ENCODE measurements at regions not wholly inside any gene's neighbourhood (a gene's known extent, or its start where the extent isn't known, plus 50 kb on each side); places are given as distances from the start of the nearest gene placed in this dataset.

DNA sequence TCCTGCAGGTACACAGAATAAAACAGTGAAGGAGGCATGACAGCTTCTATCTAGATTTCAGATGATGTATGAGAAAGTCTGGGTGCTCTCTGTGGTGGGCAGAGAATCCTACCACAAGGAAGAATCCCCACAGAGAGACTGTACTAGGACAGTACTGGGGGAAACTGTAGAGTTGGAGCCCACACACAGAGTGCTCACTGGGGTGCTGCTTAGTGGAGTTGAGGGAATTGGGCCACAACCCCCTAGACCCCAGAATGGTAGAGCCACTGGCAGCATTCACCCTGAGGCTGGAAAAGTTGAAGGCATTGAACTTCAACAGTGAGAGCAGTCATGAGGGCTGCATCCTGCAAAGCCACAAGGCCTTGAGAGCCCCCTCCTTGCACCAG is 62.2 kb upstream of the TNFRSF21 start:
- CTCF ChIA-PET = no interaction called here
- Histone ChIP-seq H3K4me3 (ENCODE audit: low read depth, low read length) (no peak overlapping the region), H3K36me3 (ENCODE audit: control insufficient read depth, insufficient read depth, low read length) (no peaks in the 10 kb centered on the region), H3K27me3 (ENCODE audit: control insufficient read depth, insufficient read depth, low read length) (no peaks in the 10 kb centered on the region)
- POLR2A ChIA-PET = no interaction called here
- no peak for DNase-seq (ENCODE audit: low read depth)
- TF ChIP-seq, protein P1, sequence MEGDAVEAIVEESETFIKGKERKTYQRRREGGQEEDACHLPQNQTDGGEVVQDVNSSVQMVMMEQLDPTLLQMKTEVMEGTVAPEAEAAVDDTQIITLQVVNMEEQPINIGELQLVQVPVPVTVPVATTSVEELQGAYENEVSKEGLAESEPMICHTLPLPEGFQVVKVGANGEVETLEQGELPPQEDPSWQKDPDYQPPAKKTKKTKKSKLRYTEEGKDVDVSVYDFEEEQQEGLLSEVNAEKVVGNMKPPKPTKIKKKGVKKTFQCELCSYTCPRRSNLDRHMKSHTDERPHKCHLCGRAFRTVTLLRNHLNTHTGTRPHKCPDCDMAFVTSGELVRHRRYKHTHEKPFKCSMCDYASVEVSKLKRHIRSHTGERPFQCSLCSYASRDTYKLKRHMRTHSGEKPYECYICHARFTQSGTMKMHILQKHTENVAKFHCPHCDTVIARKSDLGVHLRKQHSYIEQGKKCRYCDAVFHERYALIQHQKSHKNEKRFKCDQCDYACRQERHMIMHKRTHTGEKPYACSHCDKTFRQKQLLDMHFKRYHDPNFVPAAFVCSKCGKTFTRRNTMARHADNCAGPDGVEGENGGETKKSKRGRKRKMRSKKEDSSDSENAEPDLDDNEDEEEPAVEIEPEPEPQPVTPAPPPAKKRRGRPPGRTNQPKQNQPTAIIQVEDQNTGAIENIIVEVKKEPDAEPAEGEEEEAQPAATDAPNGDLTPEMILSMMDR (IDR thresholded peaks at IDR 0.05; ENCODE audit: insufficient read depth, low read depth, low read length) = no peak

DNA sequence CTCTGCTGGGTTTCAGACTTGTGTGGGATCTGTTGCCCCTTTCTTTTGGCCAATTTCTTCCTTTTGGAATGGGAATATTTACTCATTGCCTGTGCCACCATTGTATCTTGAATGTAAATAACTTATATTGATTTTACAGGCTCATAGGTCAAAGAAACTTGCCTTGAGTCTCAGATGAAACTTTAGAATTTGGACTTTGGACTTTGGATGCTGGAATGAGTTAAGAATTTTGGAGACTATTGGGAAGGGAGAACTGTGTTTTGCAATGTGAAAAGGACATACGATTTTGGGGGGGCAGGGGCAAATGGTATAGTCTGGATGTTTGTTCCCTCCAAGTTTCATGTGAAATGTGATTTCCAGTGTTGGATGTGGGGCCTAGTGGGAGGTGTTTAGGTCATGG is 62.6 kb upstream of the TNFRSF21 start:
- POLR2A ChIA-PET = no interaction called here
- CTCF ChIA-PET = no interaction called here
- no peaks in the 10 kb centered on the region for H3K36me3 ChIP-seq (ENCODE audit: control insufficient read depth, insufficient read depth, low read length)
- H3K4me3 ChIP-seq (ENCODE audit: low read depth, low read length) = no peak overlapping the region
- no peak for DNase-seq (ENCODE audit: low read depth)
- no peaks in the 10 kb centered on the region for H3K27me3 ChIP-seq (ENCODE audit: control insufficient read depth, insufficient read depth, low read length)
- TF ChIP-seq, protein P1 (IDR thresholded peaks at IDR 0.05; ENCODE audit: insufficient read depth, low read depth, low read length) = no peak

DNA sequence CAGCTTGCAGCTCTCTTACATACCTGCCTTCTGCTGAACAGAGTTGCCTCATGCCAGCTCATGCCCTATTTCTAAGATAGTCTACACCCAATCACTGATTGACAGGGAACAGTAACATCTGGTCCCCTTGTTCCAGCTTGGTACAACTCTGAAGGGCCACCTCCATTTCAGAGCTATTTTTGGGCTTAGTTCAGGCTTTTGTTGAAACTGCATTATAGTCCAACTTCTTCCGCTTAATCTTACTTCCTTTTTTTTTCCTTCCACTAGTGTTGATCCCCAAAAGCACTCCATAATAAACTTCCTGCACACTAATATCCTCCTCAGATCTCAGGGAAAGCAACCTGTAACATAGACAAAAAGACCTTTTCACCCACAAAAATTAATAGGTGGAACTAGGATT is 65.7 kb upstream of the TNFRSF21 start:
- POLR2A ChIA-PET = no interaction called here

DNA sequence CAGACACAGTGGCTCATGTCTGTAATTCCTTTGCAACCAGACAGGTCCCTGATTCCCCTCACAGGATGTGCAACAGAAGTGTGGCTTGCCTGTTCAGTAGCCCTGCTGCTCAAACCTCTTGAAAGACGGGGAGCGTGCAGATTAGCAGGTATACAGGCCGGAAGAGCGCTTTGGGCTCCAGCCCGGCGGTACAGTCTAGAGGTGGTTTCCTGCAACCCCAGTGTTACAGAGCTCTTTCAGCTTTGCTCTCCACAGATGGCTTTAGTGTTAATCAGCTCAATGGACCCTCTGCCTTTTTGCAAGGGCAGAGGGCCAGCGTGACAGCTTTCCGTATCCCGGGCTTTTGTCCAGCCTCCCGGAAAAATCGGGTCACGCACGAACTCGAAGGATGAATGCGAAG is 67.2 kb upstream of the TNFRSF21 start:
- CTCF ChIA-PET = no interaction called here
- POLR2A ChIA-PET = no interaction called here
- Histone ChIP-seq H3K36me3 (ENCODE audit: control insufficient read depth, insufficient read depth, low read length) (no peaks in the 10 kb centered on the region), H3K27me3 (ENCODE audit: control insufficient read depth, insufficient read depth, low read length) (no peaks in the 10 kb centered on the region), H3K4me3 (ENCODE audit: low read depth, low read length) (no peak overlapping the region)
- DNase-seq (ENCODE audit: low read depth) = no peak
- TF ChIP-seq, protein P1 (IDR thresholded peaks at IDR 0.05; ENCODE audit: insufficient read depth, low read depth, low read length) = no peak

More for the DNA sequence above, 65.7 kb upstream of the TNFRSF21 start:
- no peak for DNase-seq (ENCODE audit: low read depth)
- H3K27me3 ChIP-seq (ENCODE audit: control insufficient read depth, insufficient read depth, low read length) = no peaks in the 10 kb centered on the region
- CTCF ChIA-PET = no interaction called here
- TF ChIP-seq, protein P1 (IDR thresholded peaks at IDR 0.05; ENCODE audit: insufficient read depth, low read depth, low read length) = no peak
- no peaks in the 10 kb centered on the region for H3K36me3 ChIP-seq (ENCODE audit: control insufficient read depth, insufficient read depth, low read length)
- H3K4me3 ChIP-seq (ENCODE audit: low read depth, low read length) = no peak overlapping the region

DNA sequence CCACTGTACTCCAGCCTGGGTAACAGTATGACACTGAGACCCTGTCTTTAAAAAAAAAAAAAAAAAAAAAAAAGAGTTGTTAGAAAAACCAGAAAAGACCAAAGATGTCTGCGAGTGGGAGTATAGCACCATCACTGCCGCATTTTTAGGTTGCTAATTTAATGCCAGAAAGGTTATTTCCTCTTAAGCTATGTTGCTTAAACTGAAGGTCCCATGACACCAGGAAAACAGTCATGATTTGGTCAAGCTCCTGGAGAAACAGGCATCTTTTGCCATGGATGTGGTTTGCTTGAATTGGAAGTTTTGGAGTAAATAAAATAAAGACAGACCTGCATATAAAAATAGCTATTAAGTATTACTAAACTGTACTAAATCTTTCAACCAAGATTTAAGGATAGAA is 68.3 kb upstream of the TNFRSF21 start:
- CTCF ChIA-PET = no interaction called here

More for the DNA sequence above, 68.3 kb upstream of the TNFRSF21 start:
- no peak for DNase-seq (ENCODE audit: low read depth)
- Histone ChIP-seq H3K36me3 (ENCODE audit: control insufficient read depth, insufficient read depth, low read length) (no peaks in the 10 kb centered on the region), H3K27me3 (ENCODE audit: control insufficient read depth, insufficient read depth, low read length) (no peaks in the 10 kb centered on the region), H3K4me3 (ENCODE audit: low read depth, low read length) (no peak overlapping the region)
- TF ChIP-seq, protein P1 (IDR thresholded peaks at IDR 0.05; ENCODE audit: insufficient read depth, low read depth, low read length) = no peak
- POLR2A ChIA-PET = no interaction called here
